NCI-H1417 (cell line): ENCODE measurements at regions not wholly inside any gene's neighbourhood (a gene's known extent, or its start where the extent isn't known, plus 50 kb on each side); places are given as distances from the start of the nearest gene placed in this dataset.
"Not testable (repeated sequence)": the region's sequence is repeated elsewhere in the genome, so short reads cannot be mapped to it uniquely, and the experiment has no call there.

Source experiments
- DNase-seq, 3 experiments: peaks; one replicate each; lab custom pipeline; 2025; lab: John Stamatoyannopoulos, UW

- DNase-seq = no peak
These were observed 193.2 kb downstream of the C1orf94 start for GRCh38 chr1:34369701-34370455.

DNA sequence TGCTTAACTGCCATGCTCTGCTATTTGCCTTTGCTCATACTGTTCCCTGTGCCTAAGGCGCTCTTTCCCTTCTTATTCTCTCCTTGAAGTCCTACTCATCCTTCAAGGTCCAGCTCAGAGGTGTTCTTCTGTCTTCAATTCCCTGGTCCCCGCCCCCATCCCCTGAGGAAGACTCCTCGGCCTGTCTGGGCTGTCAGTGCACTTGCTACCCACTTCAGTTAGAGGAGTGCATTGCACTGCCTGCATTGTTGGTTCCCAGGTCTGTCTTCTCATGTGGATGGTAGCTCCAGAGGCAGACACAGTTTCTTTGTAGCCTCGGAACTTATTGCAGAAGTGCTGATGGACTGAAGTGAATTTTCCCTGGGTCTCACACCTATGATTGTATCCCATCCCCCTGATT lies 194.0 kb downstream of the C1orf94 start:
- DNase-seq = no peak

GRCh38 chr1:34371179-34371578 lies 194.5 kb downstream of the C1orf94 start:
- DNase-seq = not testable (repeated sequence)

DNA sequence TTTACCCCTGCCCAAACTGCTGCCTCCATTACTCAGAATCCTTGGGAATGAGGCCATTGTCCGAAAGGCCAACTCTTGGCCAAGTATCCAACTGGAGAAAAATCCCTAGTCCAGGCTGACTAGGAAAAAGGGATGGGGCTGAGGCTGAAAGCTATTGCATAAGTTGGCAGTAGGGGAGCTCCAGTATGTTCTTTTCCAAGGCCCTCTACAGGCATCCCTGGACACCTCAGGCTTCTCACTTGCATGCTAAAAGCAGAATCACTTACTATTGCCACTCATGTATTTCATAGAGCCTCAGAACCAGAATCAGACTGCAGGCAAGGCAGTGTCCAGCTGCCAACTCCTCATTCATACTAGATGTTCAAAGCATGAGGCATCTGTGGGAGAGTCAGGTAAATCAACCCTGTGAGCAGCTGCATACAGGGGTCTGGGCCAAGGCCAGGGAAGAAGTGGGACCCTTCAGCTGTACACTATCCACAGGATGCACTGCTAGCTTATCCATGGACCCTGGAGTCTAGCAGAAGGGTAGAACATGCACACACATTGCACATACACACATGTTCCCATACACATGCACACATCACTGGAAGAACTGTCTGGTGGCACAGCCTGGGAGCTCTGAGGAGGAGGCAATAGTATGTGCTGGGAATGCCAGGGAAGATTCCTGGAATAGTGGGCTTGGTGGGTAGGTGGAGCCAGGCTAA lies 195.3 kb downstream of the C1orf94 start:
- DNase-seq = no peak

DNA sequence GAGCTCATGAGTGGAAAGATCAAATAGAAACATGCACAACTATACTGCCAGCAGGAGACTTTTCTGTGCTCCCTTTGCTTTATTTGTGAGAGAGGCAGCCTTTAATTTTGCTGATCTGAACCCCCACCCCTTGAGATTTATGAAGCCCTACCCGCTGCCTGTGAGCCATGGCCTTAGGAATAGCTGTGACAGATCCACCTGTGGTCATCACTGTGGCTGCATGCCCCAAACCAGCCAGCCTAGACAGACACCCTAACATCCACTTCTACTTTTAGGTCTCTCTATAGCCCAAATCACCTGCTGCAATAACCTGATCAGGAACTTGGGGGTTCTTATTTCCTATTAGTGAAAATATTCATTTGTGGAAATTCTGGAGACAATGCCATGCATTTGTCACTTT lies 196.2 kb downstream of the C1orf94 start:
- DNase-seq = no peak

DNA sequence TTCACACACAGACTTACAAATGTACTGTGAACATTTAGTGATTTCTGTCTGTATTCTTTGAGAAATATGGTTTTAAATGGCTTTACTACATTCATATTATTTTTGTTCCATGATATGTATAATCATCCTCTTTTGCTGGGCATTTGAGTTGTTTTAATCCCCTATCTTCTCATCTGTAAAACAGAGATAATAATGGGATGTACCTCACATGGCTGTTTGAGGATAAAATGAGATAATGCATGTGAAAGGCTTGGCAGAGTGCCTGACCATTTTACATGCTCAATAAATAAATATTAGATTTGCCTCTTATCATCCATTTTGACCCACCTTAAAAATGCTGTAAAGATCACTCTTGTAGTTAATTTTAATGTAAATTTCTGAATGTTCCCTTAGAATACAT lies 197.2 kb downstream of the C1orf94 start:
- peak in 1 of 3 experiments; percentile 15 for DNase-seq

DNA sequence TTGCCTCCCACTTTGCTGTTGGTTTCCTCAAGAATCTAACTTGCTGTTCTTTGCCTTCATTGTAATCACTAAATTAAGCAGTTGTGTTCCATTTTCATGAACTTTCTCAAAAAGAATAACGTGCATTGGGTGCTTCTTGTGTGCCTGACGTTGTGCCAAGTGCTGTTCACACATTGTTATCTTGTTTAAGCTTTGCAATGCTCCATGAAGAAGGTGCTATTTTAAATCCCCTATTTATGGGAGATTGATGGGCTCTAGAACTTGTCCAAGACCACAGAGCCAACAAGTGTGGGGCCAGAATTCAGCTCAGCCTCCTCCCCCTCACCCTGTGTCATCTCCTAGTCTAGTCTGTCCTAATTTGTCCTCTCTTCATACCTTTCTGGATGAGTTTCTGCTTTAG lies 199.8 kb downstream of the C1orf94 start:
- DNase-seq = no peak

DNA sequence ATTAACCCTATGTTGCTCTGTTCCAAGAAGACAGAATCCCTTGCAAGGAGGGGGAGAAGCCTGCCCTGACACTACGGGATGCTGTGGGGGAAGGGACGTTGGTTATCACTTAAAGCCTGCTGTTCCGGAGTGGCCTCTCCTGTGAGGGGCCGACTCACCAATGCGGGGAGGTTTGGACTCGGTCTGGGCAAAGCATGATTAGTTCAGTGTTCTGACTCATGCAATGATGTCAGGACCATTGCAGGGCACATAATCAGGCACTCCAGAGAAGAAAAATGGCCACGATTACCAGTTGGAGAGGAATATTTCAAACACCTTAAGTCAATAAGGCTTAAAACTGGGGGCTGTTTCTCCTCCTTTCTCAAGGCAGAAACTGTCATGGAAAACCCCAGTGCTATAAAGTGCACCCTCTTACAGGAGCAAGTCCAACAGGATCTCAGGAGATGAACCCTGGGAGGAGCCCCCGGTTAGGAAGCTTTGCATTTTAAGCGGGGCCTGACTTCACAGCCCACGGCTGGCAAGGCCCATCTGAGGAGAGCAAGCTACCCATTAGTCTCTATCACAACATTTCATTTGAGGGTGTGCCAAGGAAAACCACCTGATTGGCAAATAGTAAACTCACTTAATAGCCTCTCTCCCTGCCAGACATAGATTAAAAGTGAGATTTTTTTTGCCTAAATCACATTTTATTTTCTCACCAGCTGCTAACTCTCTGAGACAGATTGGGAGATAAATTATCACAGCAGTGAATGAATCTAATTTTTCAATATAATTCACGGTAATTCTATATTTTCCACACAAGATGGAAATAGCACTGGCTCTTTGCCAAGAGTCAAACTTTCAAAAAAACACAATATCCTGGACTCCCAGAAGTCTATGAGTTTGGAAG lies 202.5 kb downstream of the C1orf94 start:
- DNase-seq = no peak

DNA sequence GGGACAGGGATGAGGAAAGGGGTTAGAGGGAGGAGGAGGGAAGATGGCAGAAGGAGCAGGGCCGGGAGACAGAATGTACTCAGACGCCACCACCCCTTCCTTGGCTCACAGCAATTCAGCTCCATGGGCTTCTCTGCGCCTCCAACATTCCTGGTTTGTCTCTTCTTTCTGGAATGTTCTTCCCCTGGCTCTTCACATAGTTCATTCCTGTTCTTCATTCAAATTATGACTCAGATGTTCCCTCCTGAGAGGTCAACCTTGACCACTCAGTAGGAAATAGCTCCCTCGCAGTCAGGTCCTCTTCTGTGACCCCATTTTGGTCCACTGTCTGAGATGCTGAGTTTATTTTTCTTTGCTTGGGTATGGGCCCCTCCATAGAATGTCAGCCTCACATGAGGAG lies 203.2 kb downstream of the C1orf94 start:
- DNase-seq = no peak

DNA sequence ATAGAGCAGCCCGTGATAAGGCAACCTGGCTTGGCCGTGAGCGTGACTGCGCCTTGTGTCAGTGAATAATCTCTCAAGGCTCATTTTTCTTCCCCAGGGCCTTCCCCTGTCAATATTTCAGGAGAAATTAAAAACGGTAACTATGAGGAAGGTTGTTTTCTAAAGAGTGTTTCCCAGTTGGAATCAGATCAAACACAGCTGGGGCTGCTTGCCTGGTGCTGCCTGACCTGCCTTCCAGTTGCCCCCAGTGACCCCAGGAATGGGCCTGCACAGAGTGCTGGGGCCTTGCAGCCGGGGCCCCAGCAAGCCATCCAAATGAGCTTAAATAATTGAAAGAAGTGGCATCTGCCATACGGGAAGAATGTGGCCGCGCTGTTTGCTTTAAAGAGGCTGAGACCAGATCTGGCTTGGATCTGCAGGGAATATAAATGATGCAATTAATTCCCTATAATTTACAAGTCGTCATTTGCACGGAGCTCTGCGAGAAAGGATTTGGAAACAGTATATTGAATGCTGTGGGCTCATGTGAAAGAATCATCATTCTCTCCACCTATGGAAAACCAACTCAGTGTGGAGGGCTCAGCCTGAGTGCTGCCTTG lies 203.9 kb downstream of the C1orf94 start:
- peak in 1 of 3 experiments; percentile 33 for DNase-seq

DNA sequence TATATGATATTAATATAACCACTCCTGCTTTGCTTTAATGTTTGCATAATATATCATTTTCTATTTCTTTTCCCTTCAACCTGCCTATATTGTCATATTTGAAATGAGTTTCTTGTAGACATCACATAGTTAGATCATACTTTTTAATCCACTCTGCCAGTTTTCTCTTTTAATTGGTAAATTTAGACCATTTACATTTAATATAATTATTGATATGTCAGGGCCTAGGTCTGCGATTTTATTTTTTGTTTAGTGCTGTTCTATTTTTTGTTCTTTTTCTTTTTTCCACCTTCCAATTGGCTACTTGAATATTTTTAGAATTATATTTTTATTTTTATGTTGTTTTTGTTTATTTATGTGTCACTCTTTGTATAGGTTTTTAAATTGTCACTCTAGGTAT lies 213.3 kb downstream of the C1orf94 start:
- DNase-seq = no peak

GRCh38 chr1:34396042-34396441 lies 219.3 kb downstream of the C1orf94 start:
- DNase-seq = no peak

GRCh38 chr1:34398241-34398915 lies 221.7 kb downstream of the C1orf94 start:
- no peak for DNase-seq

DNA sequence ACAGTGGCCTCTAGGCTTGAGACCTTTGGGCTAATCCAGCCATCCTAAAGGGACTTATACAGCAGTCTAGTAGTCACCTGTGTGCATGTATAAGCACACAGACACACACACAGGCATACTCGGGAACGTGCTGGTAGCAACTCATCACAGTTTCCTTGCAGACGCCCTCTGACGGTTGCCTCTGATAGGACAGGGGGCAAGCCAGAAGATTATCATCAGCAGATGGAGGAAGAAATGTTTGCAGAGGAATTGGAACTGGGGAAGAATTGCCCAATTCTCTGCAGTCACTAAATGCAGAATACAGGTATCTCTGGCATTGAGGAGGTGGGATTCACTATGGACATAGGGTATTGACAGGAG lies 222.2 kb downstream of the C1orf94 start:
- no peak for DNase-seq

GRCh38 chr1:34400675-34401074 lies 224.0 kb downstream of the C1orf94 start:
- DNase-seq = no peak

GRCh38 chr1:34403156-34403555 lies 226.4 kb downstream of the C1orf94 start:
- no peak for DNase-seq

- no peak for DNase-seq
These were observed 228.1 kb downstream of the C1orf94 start for GRCh38 chr1:34404804-34405203.

GRCh38 chr1:34405266-34405959 lies 228.7 kb downstream of the C1orf94 start:
- DNase-seq = no peak

DNA sequence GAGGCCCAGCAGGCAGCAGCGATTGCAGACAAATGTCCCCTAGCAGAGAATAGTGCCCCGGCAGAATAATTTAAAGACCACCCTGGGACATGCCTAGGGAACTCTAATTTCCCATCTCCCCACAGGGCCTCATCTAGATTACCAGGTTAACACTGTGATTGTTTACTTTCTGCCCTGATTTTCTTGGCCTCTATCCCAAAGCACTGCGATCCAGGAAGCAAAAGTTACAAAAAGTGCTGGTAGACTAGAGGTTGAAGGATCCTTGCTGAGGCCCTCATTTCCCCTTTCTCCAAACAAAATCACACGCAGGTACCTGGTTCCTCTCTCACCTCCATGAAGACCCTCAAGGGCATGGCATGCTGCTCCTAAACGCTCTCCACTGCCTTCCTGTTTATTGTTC lies 229.7 kb downstream of the C1orf94 start:
- peak in 1 of 3 experiments; percentile 65 for DNase-seq

DNA sequence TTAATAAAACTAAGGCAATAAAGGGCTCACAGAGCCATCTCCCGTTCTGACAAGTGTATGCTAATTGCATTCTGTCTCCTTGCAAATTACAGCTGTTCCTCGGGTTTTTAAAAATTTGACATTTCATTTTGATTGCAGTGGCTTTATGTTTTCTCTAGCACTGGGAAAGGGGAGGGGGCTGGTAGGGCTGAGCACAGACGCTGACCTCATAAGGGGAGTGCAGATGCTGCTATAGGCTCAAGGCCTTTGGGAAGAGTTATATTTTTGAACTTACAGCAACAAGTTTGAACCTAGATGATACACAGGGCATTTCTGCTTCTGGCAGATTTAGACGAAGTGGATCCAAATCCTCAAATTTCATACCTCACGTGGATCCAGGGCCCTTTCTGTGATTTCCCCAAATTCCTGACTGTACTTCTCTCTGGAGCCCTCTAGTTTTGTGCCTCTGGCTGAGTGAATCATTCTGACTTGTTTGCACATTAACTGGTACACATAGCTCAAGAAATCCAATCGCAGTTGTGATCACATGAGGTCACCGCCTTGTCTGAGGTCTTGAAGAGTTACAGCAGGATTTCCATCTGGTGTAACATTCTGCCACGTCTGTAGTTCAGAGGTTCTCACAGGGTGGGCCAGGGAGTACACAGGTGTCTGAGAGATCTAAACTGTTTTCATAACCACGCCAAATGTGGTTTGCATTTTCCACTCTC lies 230.3 kb downstream of the C1orf94 start:
- DNase-seq = peak in 2 of 3 experiments; percentile 29 to 51
